ENCODE measurements at regions not wholly inside any gene's neighbourhood (a gene's known extent, or its start where the extent isn't known, plus 50 kb on each side); places are given as distances from the start of the nearest gene placed in this dataset.
"Not testable (repeated sequence)": the region's sequence is repeated elsewhere in the genome, so short reads cannot be mapped to it uniquely, and the experiment has no call there.

DNA sequence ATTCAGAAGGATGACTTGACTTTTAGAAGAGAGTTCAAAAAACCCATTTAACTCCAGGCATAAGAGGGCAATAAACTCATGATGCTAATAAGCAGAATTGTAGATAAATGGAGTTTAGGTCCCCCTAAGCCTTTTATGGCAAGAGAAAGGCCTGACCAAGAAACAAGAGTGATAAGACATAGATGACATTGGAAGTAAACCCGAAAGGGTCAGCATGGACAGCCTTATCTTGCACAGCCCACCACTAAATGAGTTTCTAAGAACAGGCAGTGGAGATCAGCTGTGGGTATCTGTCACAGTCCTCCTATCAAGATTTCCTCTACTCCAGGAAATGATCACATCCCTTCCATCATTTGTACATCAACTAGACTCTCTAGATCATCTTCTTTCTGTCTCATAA is 457.9 kb upstream of the ADAMTS9 start:
- H3K9me3 Mint-ChIP-seq, result no peaks in the 10 kb centered on the region
- no peaks in the 10 kb centered on the region for H3K36me3 Mint-ChIP-seq
- ATAC-seq (ENCODE audit: low read depth) (no peak), DNase-seq (no peak)
- H3K27ac Mint-ChIP-seq, result no peak overlapping the region
- POLR2A ChIA-PET, result no interaction called here
- no peaks in the 10 kb centered on the region for H3K4me1 Mint-ChIP-seq
- no peak overlapping the region for H3K4me3 Mint-ChIP-seq
- no peaks in the 10 kb centered on the region for H3K27me3 Mint-ChIP-seq

DNA sequence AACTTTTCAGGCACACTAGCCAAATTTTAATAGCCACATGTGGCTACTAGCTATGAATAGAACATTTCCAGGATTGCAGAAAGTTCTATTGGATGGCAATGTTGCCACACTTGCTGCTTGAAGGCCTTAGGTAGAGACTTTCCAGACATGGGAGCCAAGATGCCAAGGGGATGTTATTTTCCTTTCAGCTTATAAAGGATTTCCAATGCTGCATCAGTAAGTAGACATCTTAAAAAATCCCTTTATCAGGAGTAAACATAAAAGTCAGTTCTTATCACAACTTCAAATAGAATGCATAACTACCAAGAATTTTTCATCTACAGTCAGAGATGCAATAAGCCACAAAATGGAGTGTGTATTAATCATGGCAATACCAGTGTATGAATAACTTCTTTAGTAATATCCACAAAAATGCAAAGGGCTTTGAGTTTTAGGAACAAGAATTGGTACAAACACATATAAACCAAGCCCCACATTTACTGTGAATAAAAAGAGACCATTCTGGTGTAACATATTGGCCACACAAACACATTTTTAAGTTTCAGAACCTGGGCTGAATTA is 457.1 kb upstream of the ADAMTS9 start:
- H3K27ac Mint-ChIP-seq, result no peak overlapping the region
- DNase-seq (no peak), ATAC-seq (ENCODE audit: low read depth) (no peak)
- no peaks in the 10 kb centered on the region for H3K36me3 Mint-ChIP-seq
- POLR2A ChIA-PET, result no interaction called here
- peaks cover under 1% of the 10 kb centered on the region for H3K9me3 Mint-ChIP-seq
- no peaks in the 10 kb centered on the region for H3K27me3 Mint-ChIP-seq
- no peak overlapping the region for H3K4me3 Mint-ChIP-seq
- H3K4me1 Mint-ChIP-seq, result no peaks in the 10 kb centered on the region

DNA sequence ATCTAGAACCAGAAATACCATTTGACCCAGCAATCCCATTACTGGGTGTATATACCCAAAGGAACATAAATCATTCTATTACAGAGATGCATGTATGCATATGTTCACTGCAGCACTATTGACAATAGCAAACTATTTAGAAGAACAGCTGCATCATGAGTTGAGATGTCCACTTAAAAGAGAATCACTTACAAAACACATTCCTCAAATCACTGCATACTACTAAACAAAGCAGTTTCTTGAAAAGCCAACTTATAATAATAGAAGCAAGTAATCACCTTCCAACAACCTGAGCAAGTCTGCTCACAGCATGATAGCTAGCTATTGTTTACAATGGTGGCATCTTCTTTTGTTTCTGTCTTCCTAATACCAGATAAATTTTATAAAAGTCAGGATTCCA is 454.7 kb upstream of the ADAMTS9 start:
- Mint-ChIP-seq H3K4me1 (no peaks in the 10 kb centered on the region), H3K27ac (no peak overlapping the region), H3K4me3 (no peak overlapping the region), H3K9me3 (peaks cover 4% of the 10 kb centered on the region), H3K36me3 (no peaks in the 10 kb centered on the region), H3K27me3 (no peaks in the 10 kb centered on the region)
- POLR2A ChIA-PET, result no interaction called here
- no peak for ATAC-seq (ENCODE audit: low read depth)
- DNase-seq, result no peak

DNA sequence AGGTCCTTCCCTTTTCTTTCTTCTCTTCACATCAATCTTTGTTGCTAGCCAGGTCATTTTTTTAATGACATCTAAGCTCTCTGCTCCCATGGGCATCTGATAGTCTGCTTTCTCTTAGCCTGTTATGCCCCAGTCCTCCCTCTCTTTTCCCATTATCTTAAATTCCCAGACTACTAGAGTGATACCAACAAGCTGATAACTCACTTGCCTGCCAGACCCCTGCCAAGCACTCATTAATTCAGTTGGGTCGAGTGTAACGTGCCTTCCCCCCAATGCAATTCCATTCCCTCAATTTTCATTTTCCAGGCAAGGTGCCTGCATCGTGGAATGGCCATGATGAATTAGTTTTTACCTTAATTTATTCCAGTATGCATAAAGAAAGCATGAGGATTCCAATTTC is 450.8 kb upstream of the ADAMTS9 start:
- no peaks in the 10 kb centered on the region for H3K36me3 Mint-ChIP-seq
- ATAC-seq (ENCODE audit: low read depth) (no peak), DNase-seq (no peak)
- H3K9me3 Mint-ChIP-seq, result peaks cover 5% of the 10 kb centered on the region
- no peaks in the 10 kb centered on the region for H3K4me1 Mint-ChIP-seq
- POLR2A ChIA-PET, result no interaction called here
- no peaks in the 10 kb centered on the region for H3K27me3 Mint-ChIP-seq
- H3K4me3 Mint-ChIP-seq, result no peak overlapping the region
- H3K27ac Mint-ChIP-seq, result no peak overlapping the region

DNA sequence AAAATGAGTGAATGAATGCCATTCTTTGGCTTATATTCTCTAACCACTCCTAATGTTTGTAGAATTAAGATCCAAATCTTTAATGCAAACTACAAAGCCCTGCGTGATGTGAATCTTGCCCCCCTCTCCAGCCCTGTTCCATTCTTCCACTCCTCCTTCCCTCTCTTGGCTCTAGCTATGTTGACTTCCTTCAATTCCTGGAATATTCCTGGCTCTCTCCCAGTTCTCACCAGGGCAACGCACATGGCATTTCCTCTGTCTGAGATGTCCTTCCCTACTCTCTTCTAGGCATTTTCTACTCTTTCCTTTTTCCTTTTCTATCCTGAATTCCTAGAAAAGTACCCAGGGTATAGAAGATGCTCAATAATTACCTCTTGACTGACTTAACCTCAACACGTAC is 446.0 kb upstream of the ADAMTS9 start:
- H3K36me3 Mint-ChIP-seq; DNase-seq; H3K4me3 Mint-ChIP-seq; H3K9me3 Mint-ChIP-seq; POLR2A ChIA-PET; H3K27ac Mint-ChIP-seq; H3K4me1 Mint-ChIP-seq; H3K27me3 Mint-ChIP-seq; ATAC-seq (ENCODE audit: low read depth): not testable (repeated sequence)

DNA sequence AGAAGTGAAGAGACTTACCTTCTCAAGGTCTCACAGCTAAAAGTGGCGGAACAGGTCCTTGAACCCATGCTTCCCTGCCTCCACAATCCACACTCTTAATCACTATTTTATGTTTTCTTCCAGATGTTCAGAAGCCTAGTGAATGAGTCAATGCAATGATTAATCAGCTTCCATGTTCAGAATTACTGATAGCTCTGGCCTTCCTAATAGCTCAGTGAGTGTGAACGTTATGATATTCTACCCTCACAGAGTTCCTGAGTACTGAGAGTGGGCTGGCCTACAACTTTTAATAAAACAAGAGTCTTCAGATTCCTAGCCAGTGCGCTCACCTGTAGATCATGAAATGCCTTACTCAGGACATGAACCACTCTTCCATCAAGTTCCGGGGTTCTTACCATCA is 443.0 kb upstream of the ADAMTS9 start:
- DNase-seq, result no peak

DNA sequence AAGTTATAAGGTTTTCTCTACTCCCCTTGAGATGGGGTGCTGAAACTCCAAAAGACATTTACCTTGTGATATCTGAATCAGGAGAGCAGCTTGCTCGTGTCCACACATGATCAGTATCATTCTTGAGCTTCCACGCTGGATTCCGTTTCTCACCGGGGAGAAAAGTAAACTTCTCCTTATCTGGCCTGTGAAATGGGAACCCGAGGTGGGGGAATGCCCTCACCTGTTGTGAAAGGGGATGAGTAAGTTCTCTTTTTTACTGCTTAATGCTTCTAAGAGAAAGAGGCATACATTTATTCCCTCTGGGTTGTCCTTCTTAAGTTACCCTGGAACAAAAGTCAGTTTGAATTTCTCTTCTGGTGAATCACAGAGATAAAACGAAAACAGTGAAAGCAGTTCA is 440.5 kb upstream of the ADAMTS9 start:
- Mint-ChIP-seq H3K27ac (no peak overlapping the region), H3K4me3 (no peak overlapping the region), H3K9me3 (peaks cover 3% of the 10 kb centered on the region), H3K27me3 (no peaks in the 10 kb centered on the region), H3K4me1 (no peaks in the 10 kb centered on the region), H3K36me3 (no peaks in the 10 kb centered on the region)
- DNase-seq (no peak), ATAC-seq (ENCODE audit: low read depth) (no peak)
- POLR2A ChIA-PET, result no interaction called here

More for the DNA sequence above, 443.0 kb upstream of the ADAMTS9 start:
- peaks cover 4% of the 10 kb centered on the region for H3K9me3 Mint-ChIP-seq
- H3K4me3 Mint-ChIP-seq, result no peak overlapping the region
- no peaks in the 10 kb centered on the region for H3K36me3 Mint-ChIP-seq
- no peaks in the 10 kb centered on the region for H3K27me3 Mint-ChIP-seq
- POLR2A ChIA-PET, result no interaction called here
- no peaks in the 10 kb centered on the region for H3K4me1 Mint-ChIP-seq
- no peak overlapping the region for H3K27ac Mint-ChIP-seq
- ATAC-seq (ENCODE audit: low read depth), result no peak

DNA sequence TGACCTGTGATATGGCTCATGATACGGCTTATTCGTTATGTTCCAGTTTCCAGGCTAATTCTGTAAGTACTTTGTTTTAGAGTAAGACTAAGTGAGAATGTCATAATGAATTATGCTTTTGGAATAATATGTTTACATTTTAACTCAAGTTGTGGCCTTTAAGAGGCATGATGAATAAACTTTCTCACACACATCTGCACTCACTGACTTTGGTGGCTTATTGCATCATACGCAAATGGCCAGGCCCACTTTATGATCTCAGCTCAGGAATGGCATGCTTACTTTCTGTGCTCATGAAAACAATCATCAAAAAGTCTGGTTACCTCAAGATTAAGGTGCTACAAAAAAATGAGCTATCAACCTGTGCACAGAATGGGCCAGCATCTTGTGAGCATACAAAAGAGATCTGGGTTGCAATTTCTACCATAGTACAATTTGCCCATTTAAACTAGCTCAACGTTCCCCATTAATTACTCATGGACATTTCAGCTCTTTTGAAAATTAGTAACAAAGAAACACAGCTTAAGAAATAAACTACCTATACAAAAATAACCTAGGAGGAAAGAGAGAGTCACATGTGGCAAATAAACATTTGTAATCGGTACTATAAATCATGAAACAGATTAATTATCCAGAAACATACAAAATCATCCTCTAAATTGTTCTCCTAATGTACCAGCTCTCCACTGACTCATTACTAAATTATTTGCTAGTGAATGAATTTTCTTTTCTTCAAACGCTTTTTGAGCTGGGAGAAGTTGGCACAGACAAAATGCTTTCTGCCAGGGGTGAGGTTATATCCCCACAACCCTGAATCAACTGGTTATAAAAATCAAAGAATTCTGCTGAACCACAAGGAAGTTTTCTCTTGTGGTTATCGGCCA is 439.0 kb upstream of the ADAMTS9 start:
- Mint-ChIP-seq H3K4me3 (no peak overlapping the region), H3K27me3 (no peaks in the 10 kb centered on the region), H3K9me3 (peaks cover 3% of the 10 kb centered on the region), H3K4me1 (no peaks in the 10 kb centered on the region), H3K36me3 (no peaks in the 10 kb centered on the region), H3K27ac (no peak overlapping the region)
- DNase-seq (no peak), ATAC-seq (ENCODE audit: low read depth) (no peak)
- POLR2A ChIA-PET, result no interaction called here

DNA sequence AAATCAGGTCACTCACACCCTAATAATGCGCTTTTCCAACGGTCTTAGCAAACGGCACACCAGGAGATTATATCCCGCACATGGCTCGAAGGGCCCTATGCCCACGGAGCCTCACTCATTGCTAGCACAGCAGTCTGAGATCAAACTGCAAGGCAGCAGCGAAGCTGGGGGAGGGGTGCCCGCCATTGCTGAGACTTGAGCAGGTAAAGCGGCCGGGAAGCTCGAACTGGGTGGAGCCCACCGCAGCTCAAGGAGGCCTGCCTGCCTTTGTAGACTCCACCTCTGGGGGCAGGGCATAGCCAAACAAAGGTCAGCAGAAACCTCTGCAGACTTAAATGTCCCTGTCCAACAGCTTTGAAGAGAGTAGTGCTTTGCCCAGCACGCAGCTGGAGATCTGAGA is 432.4 kb upstream of the ADAMTS9 start:
- H3K27me3 Mint-ChIP-seq; POLR2A ChIA-PET; H3K4me1 Mint-ChIP-seq; ATAC-seq (ENCODE audit: low read depth); H3K4me3 Mint-ChIP-seq; H3K27ac Mint-ChIP-seq; DNase-seq; H3K36me3 Mint-ChIP-seq: not testable (repeated sequence)
- H3K9me3 Mint-ChIP-seq, result peaks cover 12% of the 10 kb centered on the region

DNA sequence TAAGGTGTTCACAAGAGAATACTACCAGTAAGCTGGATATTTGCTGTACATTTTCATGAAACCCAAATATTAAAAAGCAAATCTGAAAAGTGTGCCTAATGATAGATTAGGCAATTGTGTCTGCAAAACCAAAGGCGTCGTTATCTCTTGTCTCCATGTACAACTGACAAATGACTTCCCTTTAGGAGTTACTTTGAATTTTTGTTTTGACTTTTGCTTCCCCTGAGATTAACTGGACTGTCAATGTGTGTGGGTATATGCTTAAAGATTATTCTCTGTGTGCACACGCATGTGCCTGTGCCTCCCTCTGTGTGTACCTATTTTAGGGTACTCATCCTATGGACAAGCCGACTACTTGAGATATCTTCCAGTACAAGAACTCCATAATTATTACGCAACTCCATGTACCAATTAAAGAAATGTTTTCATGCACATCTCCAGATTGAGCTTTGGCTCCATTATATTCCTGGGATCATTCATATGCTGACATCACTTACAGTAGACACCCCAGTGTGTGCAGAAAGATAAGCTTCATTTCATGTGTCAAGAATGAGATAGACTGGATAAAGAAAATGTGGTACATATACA is 431.2 kb upstream of the ADAMTS9 start:
- Mint-ChIP-seq H3K4me1 (no peaks in the 10 kb centered on the region), H3K9me3 (peaks cover 12% of the 10 kb centered on the region), H3K36me3 (no peaks in the 10 kb centered on the region), H3K27me3 (no peaks in the 10 kb centered on the region), H3K27ac (no peak overlapping the region), H3K4me3 (no peak overlapping the region)
- ATAC-seq (ENCODE audit: low read depth), result no peak
- no peak for DNase-seq
- POLR2A ChIA-PET, result no interaction called here

DNA sequence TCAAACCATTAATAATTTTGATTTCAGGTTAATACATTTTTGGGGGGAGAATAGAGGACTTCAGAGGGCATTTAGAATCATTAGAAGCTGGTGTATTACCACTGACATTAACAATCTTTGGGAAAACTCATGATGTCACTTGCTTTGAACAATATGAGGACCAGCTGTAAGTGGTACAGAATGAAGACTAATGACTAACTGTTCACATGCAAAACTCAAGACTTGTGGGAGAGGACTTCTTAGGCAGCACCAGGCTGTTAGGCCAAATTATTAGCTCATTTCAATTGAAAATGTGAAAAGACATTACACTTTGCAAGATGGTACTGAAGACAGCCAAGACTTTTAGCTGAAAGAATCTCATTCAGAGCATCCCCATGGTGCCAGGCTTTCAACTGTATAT is 426.2 kb upstream of the ADAMTS9 start:
- no peak overlapping the region for H3K4me3 Mint-ChIP-seq
- no peak for ATAC-seq (ENCODE audit: low read depth)
- DNase-seq, result no peak
- no peak overlapping the region for H3K27ac Mint-ChIP-seq
- no peaks in the 10 kb centered on the region for H3K36me3 Mint-ChIP-seq
- H3K27me3 Mint-ChIP-seq, result no peaks in the 10 kb centered on the region
- POLR2A ChIA-PET, result no interaction called here
- H3K9me3 Mint-ChIP-seq, result peaks cover 11% of the 10 kb centered on the region
- H3K4me1 Mint-ChIP-seq, result no peaks in the 10 kb centered on the region

DNA sequence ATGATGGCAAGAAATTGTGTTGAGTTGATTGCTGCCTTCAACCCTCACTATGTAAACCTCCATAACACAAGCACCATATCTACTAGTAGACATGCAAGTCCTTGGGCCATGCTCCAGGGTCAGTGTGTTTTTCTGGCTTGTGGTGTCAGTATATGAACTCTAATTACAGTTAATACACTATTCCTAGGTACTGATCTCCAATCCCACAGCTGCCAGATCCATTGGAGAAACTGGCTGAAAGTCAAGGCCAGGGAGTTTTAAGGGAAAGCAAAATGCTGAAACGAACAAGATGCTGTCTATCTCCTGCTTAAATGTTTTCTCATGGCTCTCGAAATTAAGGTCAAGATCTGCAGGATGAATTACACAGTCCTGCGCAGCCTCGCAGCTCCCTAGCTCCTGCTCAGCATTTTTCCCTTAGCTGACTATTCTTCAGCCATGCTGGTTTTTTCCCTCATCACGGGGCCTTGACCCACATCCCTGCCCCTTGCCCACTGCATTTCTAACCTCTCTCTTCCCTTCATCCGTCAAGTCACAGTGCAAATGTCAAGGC is 425.0 kb upstream of the ADAMTS9 start:
- no peaks in the 10 kb centered on the region for H3K27me3 Mint-ChIP-seq
- peaks cover 5% of the 10 kb centered on the region for H3K9me3 Mint-ChIP-seq
- POLR2A ChIA-PET, result no interaction called here
- DNase-seq, result no peak
- H3K4me3 Mint-ChIP-seq, result no peak overlapping the region
- H3K27ac Mint-ChIP-seq, result no peak overlapping the region
- no peaks in the 10 kb centered on the region for H3K36me3 Mint-ChIP-seq
- H3K4me1 Mint-ChIP-seq, result no peaks in the 10 kb centered on the region
- ATAC-seq (ENCODE audit: low read depth), result no peak

DNA sequence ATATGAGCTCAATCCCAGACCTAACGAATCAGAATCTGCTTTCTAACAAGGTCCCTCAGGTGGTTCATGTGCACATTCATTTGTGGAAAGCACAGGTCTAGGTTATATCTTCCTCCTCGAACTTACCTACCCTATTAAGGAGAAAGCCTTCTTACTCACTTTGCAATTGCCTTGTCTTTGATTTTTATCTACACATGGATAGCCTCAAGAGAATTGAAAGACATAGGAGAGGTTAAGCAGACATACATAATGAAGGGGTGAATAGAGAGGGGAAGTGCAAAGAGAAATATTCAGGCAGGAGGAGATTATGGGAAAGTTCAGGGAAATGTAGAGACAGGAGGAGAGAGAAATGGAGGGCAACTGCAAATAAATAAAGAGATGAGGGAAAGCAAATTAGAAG is 422.9 kb upstream of the ADAMTS9 start:
- Mint-ChIP-seq H3K27ac (no peak overlapping the region), H3K36me3 (no peaks in the 10 kb centered on the region), H3K4me1 (no peaks in the 10 kb centered on the region), H3K27me3 (no peaks in the 10 kb centered on the region), H3K9me3 (peaks cover 2% of the 10 kb centered on the region), H3K4me3 (no peak overlapping the region)
- POLR2A ChIA-PET, result no interaction called here
- ATAC-seq (ENCODE audit: low read depth), result no peak
- DNase-seq, result no peak

DNA sequence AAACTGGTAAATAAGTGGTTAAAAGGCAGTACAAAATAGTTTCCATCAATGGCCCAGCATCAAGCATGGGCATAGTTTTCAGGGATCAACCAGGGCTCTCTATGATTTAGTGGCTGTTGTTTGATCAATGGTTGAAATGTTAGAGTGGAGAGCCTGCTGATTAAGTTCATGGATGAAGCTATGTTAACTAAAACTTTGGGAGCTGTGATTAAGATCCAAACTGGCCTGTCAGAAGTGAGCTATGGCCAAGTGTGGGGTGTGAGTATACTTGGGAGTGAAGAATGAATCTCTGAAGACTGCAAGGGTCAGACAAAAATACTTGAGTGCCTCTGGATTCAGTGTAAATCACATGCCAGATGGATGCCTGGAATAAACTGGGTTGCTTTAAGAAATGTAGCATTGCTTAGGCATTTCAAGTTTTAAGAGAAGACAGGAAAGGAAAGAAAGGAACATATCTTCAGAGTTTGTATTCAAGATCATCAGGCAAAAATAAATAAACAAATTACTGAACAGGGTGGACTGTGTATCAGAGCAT is 422.2 kb upstream of the ADAMTS9 start:
- peaks cover 2% of the 10 kb centered on the region for H3K9me3 Mint-ChIP-seq
- POLR2A ChIA-PET, result no interaction called here
- H3K27me3 Mint-ChIP-seq, result no peaks in the 10 kb centered on the region
- no peak for DNase-seq
- no peaks in the 10 kb centered on the region for H3K36me3 Mint-ChIP-seq
- no peak for ATAC-seq (ENCODE audit: low read depth)
- H3K4me1 Mint-ChIP-seq, result no peaks in the 10 kb centered on the region
- H3K4me3 Mint-ChIP-seq, result no peak overlapping the region
- H3K27ac Mint-ChIP-seq, result no peak overlapping the region
